SK-N-SH (cell line): ENCODE measurements at regions not wholly inside any gene's neighbourhood (a gene's known extent, or its start where the extent isn't known, plus 50 kb on each side); places are given as distances from the start of the nearest gene placed in this dataset.

Source experiments
- CTCF ChIA-PET: fragments of 300-600, 350-600 bp; formaldehyde crosslinking; extraction: SDS; loops from one replicate; lab custom pipeline; 2021; lab: Yijun Ruan, JAX
- POLR2A ChIA-PET: fragments of 350-600 bp; sonication (Branson Sonifier 250); formaldehyde crosslinking; extraction: SDS; loops from one replicate; lab custom pipeline; 2020; ENCODE audit warnings: antibody characterized with exemption, inconsistent platforms; lab: Yijun Ruan, JAX
- DNase-seq: peaks from one replicate; pipeline ENCODE4 v3.0.0; 2012
- H2AFZ ChIP-seq: fragments of 200-600 bp; sonication (generic); 2 replicates; pipeline ENCODE4 v1.8.1; 2016; ENCODE audit warnings: antibody characterized with exemption, mild to moderate bottlenecking, low read depth
- H3F3A ChIP-seq: fragments of 200-600 bp; sonication (generic); replicated peaks from 2 replicates; pipeline ENCODE3; 2016; ENCODE audit warnings: antibody characterized with exemption, mild to moderate bottlenecking; ENCODE audit not compliant: insufficient read depth
- H3K27ac ChIP-seq, 2 experiments: fragments of 200-500 bp in 1 of 2; fragments of 200-600 bp in 1 of 2; sonication (Bioruptor generic) in 1 of 2; sonication (generic), shearing (Covaris generic) in 1 of 2; 2 replicates each; pipeline versions ENCODE4 v1.5.1 to v1.6.1; 2014 to 2016; ENCODE audit warnings: low read depth in 2 of 2, inconsistent platforms in 1 of 2, low read length in 1 of 2, mild to moderate bottlenecking in 1 of 2, mixed read lengths in 1 of 2
- H3K27me3 ChIP-seq: fragments of 200-600 bp; sonication (generic), shearing (Covaris generic); 2 replicates; pipeline ENCODE4 v1.6.1; 2016; ENCODE audit warnings: mixed run types; ENCODE audit not compliant: insufficient read depth
- H3K36me3 ChIP-seq, 2 experiments: fragments of 200-500 bp in 1 of 2; fragments of 200-600 bp in 1 of 2; sonication (Bioruptor generic) in 1 of 2; sonication (generic) in 1 of 2; replicated peaks in 1 of 2; 2 replicates each; pipeline versions ENCODE3 to v1.5.1; 2014 to 2016; ENCODE audit warnings: low read length in 1 of 2, mild to moderate bottlenecking in 1 of 2; ENCODE audit not compliant: insufficient read depth in 2 of 2, control insufficient read depth in 1 of 2
- H3K4me1 ChIP-seq, 2 experiments: fragments of 200-500 bp in 1 of 2; fragments of 200-600 bp in 1 of 2; sonication (Bioruptor generic) in 1 of 2; sonication (generic), shearing (Covaris generic) in 1 of 2; 2 replicates each; pipeline versions ENCODE4 v1.5.1 to v1.6.1; 2014 to 2016; ENCODE audit warnings: low read depth in 1 of 2, low read length in 1 of 2, mixed run types in 1 of 2; ENCODE audit not compliant: insufficient read depth in 2 of 2, control insufficient read depth in 1 of 2
- H3K4me2 ChIP-seq: fragments of 200-600 bp; sonication (generic), shearing (Covaris generic); 2 replicates; pipeline ENCODE4 v1.6.1; 2017; ENCODE audit warnings: mixed run types
- H3K4me3 ChIP-seq, 2 experiments: fragments of 200-500 bp in 1 of 2; fragments of 200-600 bp in 1 of 2; sonication (Bioruptor generic) in 1 of 2; sonication (generic), shearing (Covaris generic) in 1 of 2; 2 replicates each; pipeline versions ENCODE4 v1.5.1 to v1.8.1; 2014 to 2016; ENCODE audit warnings: low read depth in 2 of 2, inconsistent platforms in 1 of 2, low read length in 1 of 2, mild to moderate bottlenecking in 1 of 2, mixed read lengths in 1 of 2, moderate library complexity in 1 of 2
- H3K79me2 ChIP-seq: fragments of 200-600 bp; sonication (generic); 2 replicates; pipeline ENCODE4 v1.8.1; 2017; ENCODE audit warnings: mild to moderate bottlenecking; ENCODE audit not compliant: insufficient read depth
- H3K9ac ChIP-seq: fragments of 200-600 bp; sonication (generic); 2 replicates; pipeline ENCODE4 v1.6.1; 2017; ENCODE audit warnings: mixed run types
- H3K9me2 ChIP-seq: fragments of 200-600 bp; sonication (generic); 2 replicates; pipeline ENCODE4 v1.6.1; 2017; ENCODE audit warnings: mixed run types
- H3K9me3 ChIP-seq: fragments of 200-600 bp; sonication (generic); 2 replicates; pipeline ENCODE4 v1.6.1; 2017; ENCODE audit warnings: mixed run types, mild to moderate bottlenecking, moderate library complexity
- H4K20me1 ChIP-seq: fragments of 200-600 bp; sonication (generic); 2 replicates; pipeline ENCODE4 v1.6.1; 2017; ENCODE audit warnings: mild to moderate bottlenecking, mixed run types; ENCODE audit not compliant: insufficient read depth
- CHD2 ChIP-seq: fragments of 150-350 bp; IDR thresholded peaks from 2 replicates; pipeline ENCODE4 v1.6.1; 2018; ENCODE audit warnings: low read length; ENCODE audit not compliant: partially characterized antibody
- ELF1 ChIP-seq: IDR thresholded peaks from 2 replicates; pipeline ENCODE4 v1.4.0; 2012
- EP300 ChIP-seq, 2 experiments: IDR thresholded peaks; 2 replicates each; pipeline versions ENCODE4 v1.4.0 to v1.6.1; 2012; ENCODE audit warnings: borderline replicate concordance in 1 of 2, low read depth in 1 of 2, low read length in 1 of 2
- EZH2phosphoT487 ChIP-seq: fragments of 200-600 bp; sonication (generic); IDR thresholded peaks from 2 replicates; pipeline ENCODE4 v1.6.1; 2017; ENCODE audit warnings: low read depth, mixed run types, mild to moderate bottlenecking, antibody characterized with exemption, moderate library complexity, borderline replicate concordance
- FOXJ3 ChIP-seq: sonication (generic); formaldehyde crosslinking; IDR thresholded peaks from 2 replicates; pipeline ENCODE4 v1.5.1; 2020; ENCODE audit warnings: mild to moderate bottlenecking, missing genetic modification reagents
- GATA2 ChIP-seq: sonication (generic); formaldehyde crosslinking; IDR thresholded peaks from 2 replicates; pipeline ENCODE4 v1.5.0; 2020; ENCODE audit warnings: mild to moderate bottlenecking, missing genetic modification reagents
- IRF3 ChIP-seq: fragments of 150-350 bp; IDR thresholded peaks from 2 replicates; pipeline ENCODE4 v1.6.1; 2016; ENCODE audit warnings: mild to moderate bottlenecking, low read depth, low read length
- MAX ChIP-seq: IDR thresholded peaks from 2 replicates; pipeline ENCODE4 v1.4.0; 2012; ENCODE audit warnings: low read depth
- NFIC ChIP-seq: IDR thresholded peaks from 2 replicates; pipeline ENCODE4 v1.4.0; 2012; ENCODE audit warnings: borderline replicate concordance
- NRF1 ChIP-seq: IDR thresholded peaks from 2 replicates; pipeline ENCODE4 v1.6.1; 2012; ENCODE audit warnings: low read depth, mild to moderate bottlenecking, low read length
- PBX3 ChIP-seq: IDR thresholded peaks from 2 replicates; pipeline ENCODE4; 2012
- RAD21 ChIP-seq: IDR thresholded peaks from 2 replicates; pipeline ENCODE4 v1.6.1; 2012; ENCODE audit warnings: mild to moderate bottlenecking, low read length
- REST ChIP-seq: IDR thresholded peaks from 2 replicates; pipeline ENCODE4 v1.6.1; 2012; ENCODE audit warnings: mild to moderate bottlenecking, low read depth, low read length, moderate library complexity
- YY1 ChIP-seq: IDR thresholded peaks from 2 replicates; pipeline ENCODE4 v1.4.0; 2012; ENCODE audit warnings: low read depth, mild to moderate bottlenecking
- WGBS: methylation state at CpG from one replicate; pipeline ENCODE4 v1.1.6; 2017; ENCODE audit warnings: low lambda C conversion rate; 5-methylcytosine and 5-hydroxymethylcytosine counted together

GRCh38 chr5:155128786-155129512 is 115.4 kb downstream of the KIF4B start:
- no peaks in the 10 kb centered on the region for H4K20me1 ChIP-seq
- TF ChIP-seq PBX3 = no peak
- no peak for TF ChIP-seq MAX
- TF ChIP-seq EP300 (IDR thresholded peaks at IDR 0.05; ENCODE audit: borderline replicate concordance in 1 of 2, low read depth in 1 of 2, low read length in 1 of 2) = no peak
- TF ChIP-seq NFIC = no peak
- TF ChIP-seq RAD21 = no peak
- TF ChIP-seq EZH2phosphoT487 = no peak
- TF ChIP-seq IRF3 = no peak
- TF ChIP-seq GATA2 (CRISPR knock-in tag) = no peak
- TF ChIP-seq NRF1 = no peak
- no peak for TF ChIP-seq CHD2
- TF ChIP-seq FOXJ3 (CRISPR knock-in tag) = no peak
- TF ChIP-seq ELF1 = no peak
- no peak for TF ChIP-seq REST
- no peak for TF ChIP-seq YY1
- no peak overlapping the region for H3K4me3 ChIP-seq
- H3K79me2 ChIP-seq = no peaks in the 10 kb centered on the region
- ChIA-PET POLR2A (no interaction called here), CTCF (no interaction called here)
- no peaks in the 10 kb centered on the region for H3K27me3 ChIP-seq
- no peak for DNase-seq
- H3K4me2 ChIP-seq = no peak overlapping the region
- no peak overlapping the region for H3K27ac ChIP-seq
- H3F3A ChIP-seq = no peaks in the 10 kb centered on the region
- H3K9me2 ChIP-seq = no peaks in the 10 kb centered on the region
- 28% methylated on average over 7 of the region's 7 CpGs for WGBS
- H3K4me1 ChIP-seq = peaks cover 0 to 3% of the 10 kb centered on the region in 2 experiments; a peak in 1 of 4 replicates
- H3K9ac ChIP-seq = no peak overlapping the region
- H3K9me3 ChIP-seq = no peaks in the 10 kb centered on the region
- no peak overlapping the region for H2AFZ ChIP-seq
- H3K36me3 ChIP-seq = no peaks in the 10 kb centered on the region
